Activated T-helper 1 cell treated with Interleukin-2 at 50 U/mL for 16 hours (primary cell): ENCODE measurements at regions not wholly inside any gene's neighbourhood (a gene's known extent, or its start where the extent isn't known, plus 50 kb on each side); places are given as distances from the start of the nearest gene placed in this dataset.

ENCODE experiments used
- DNase-seq: peaks from one replicate; pipeline ENCODE4 v3.0.0-alpha.2; 2020; ENCODE audit warnings: low read depth

GRCh38 chrX:10047631-10048030 is 80.5 kb downstream of the CLDN34 start:
- DNase-seq = no peak

DNA sequence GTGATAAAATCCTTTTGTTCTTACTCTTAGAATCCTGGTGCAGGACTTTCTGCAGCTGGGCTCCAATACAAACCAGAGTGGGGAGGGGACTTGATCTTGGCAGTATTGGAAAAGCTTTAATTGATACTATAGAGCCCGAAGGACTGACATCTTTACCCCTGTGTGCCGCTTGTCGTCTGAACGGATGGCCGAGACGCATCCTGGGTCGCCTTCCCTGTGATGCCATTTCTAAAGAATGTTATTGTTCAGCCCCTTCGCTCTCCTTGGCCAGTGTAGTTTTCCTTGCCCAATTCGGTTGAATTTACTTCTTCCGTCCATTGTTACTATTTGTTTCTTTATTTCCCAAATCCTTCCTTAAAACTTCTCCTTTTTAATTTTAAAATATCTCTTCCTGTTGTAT is 80.9 kb downstream of the CLDN34 start:
- DNase-seq = no peak

DNA sequence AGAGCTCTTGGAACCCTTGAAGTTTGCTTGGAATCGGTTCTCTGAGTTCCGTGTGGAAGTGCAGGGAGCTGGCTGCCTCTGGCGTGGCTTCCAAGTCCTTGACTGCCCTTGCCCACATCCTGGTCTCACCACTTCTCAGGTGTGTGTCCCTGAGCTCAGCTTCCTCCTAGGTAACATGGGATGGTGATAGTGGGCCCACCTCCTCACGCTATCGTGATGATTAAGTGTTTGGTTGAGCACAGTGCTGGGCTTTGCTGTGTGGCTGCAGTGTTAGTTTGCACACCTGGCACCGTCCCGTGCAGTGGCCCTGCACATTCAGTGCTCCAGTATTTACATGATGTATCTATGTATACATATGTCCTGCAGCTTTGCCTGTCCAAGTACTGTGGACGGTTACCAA is 81.5 kb downstream of the CLDN34 start:
- no peak for DNase-seq

GRCh38 chrX:10049236-10049635 is 82.1 kb downstream of the CLDN34 start:
- no peak for DNase-seq

- DNase-seq = no peak
Measured at GRCh38 chrX:10050481-10050880, 83.3 kb downstream of the CLDN34 start.

DNA sequence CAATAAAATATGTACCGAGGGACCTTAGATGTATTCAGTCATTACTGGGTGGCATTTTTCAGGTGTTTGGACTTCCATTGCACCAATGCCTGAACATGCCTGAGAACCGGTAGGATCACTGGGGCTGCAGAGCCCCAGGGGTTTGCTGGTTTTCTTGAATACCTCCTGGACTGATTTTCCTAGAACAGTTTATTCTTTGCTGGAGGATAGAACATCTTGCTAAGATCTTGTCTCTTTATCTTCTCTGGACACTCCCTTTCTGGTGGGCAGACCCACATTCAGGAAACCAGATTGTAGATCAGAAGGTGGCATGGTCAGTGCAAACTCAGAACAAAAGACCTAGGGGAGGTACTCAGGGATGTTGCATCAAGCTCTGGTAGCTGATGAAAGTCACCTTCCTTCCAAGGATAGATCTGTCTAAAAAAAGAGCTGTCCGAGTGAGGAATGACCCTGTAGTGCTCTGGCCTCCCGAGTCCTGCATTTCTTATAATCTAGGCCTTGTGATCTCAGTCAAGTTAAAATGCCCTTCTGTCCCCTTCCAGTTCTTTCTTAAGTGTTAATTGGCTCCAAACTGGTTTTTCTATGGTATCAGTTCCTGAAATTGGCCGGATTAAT is 84.8 kb downstream of the CLDN34 start:
- no peak for DNase-seq

- DNase-seq = no peak
Measured at GRCh38 chrX:10052906-10053625, 85.9 kb downstream of the CLDN34 start.

GRCh38 chrX:10054396-10054795 is 87.2 kb downstream of the CLDN34 start:
- no peak for DNase-seq

GRCh38 chrX:10055430-10055829 is 88.3 kb downstream of the CLDN34 start:
- no peak for DNase-seq

DNA sequence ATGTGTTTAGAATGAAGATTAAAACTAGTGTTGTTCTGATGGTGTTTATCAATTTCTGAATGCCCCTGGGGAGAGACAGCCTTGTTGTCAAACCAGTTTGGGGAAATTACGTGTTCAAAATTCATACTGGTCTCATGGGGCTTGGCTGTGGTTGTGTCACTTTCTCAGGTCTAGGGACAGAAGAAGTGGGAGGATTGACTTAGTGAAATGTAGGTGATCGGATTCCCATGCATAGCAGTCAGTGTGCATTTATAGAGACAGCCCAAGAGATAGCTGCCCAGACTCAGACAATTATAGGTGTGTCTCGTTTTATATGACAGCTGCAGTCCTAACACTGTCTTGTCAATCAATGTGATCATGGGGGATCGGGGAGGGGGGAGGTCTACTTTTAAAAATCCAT is 94.4 kb upstream of the CLCN4 start:
- no peak for DNase-seq

DNA sequence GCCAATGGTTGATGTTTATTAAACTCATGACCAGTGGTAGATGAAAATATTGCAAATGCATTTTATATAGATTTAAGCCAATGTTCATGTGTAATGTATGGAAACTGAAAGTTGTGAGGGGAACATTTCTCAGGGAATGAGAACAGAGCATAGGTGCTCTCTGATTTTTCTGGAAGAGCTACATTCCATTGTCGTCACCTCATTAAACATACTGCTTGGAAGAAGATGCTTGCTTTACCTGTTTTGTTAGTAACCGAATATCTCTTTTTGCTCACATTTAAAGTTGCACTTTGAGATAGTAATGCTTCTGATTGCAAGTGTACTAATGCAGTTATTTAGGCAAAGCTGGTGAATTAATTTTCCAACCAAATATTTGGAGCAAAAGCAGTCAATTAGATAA is 93.8 kb upstream of the CLCN4 start:
- no peak for DNase-seq

DNA sequence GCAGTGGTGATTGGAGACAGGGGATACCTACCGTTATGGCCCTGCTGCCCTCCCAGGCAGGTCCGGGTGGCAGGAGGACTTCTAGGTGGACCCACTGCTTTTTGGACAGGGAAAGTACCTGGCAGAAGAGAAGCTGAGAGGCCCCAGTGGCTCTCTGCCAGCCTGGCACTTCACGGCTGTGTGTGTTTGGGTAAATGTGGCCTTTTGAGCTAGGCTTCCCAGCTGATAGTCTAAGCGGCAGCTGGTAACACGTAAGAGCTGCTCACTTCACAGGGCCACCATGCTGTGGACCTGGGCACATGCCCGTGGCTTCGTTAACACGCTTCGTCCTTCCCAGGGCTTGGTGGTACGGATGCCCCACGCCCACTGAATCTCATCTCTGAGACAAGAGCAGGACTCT is 92.0 kb upstream of the CLCN4 start:
- no peak for DNase-seq

- no peak for DNase-seq
Measured at GRCh38 chrX:10070714-10071436, 85.9 kb upstream of the CLCN4 start.

- DNase-seq = no peak
Measured at GRCh38 chrX:10071451-10072144, 85.2 kb upstream of the CLCN4 start.

DNA sequence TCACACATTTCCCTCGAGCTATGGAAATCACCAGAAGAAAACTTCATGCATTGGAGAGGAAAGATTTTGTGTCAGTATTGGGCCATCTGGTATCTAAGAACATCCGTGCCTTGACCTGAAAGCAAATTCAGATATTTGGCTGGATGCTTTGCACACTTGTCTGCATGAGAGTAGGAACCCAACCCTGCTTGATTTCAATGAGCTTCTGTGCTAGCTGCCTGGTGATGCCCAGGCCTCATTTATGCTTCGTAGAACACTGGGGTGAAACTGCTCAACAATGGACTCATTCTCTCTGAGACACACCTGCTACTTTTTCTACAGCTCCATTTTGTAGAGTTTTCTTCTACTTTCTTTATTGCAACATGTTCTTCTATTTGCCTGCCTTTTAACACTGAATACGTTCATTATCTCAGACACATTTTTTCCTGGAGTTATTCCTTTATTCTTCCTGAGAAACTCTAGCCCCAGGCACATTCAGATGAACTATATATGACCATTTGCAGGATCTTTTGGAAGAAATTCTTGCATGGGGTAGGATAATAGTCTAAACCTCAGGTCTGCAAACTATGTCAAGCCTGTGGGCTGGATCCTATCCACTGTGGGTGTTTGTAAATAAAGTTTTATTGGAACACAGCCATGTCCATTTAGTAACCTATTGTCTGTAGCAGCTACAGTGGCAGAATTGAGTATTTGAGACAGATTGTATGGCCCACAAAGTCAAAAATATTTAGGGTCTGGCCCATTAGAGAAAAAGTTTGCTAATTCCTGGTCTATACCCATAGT is 83.8 kb upstream of the CLCN4 start:
- no peak for DNase-seq

- no peak for DNase-seq
Measured at GRCh38 chrX:10073671-10074070, 83.1 kb upstream of the CLCN4 start.

DNA sequence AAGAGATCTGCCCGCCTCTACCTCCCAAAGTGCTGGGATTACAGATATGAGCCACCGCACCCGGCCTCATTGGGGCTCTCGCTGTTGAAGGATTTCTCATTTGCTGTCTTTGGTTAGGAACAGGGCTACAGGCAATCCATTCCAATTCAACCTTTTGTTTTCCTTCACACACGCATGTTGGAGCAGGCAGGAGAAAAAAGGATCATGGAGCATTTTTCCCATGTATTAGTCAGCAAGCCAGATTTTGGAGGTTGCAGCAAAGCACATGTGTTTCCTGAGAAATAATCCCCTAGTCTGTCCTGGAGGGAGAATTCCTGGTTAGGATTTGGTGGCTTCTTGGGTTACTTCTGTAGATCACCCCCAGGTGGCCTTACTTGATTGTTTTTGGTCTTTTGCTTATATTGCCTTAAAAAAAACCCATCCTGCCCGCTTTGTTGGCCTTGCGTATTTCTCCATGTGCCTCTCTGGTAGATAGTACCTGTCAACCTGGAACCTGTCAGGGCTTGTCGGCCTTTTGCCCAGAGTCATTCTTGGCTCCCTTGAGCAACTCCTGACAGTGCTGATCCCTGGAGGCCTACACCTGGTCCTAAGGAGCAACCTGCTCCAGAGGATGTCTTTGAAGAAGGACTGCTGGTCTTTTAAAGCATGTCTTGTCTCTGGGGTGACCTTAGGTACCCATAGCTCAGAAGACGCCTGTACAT is 82.4 kb upstream of the CLCN4 start:
- no peak for DNase-seq

DNA sequence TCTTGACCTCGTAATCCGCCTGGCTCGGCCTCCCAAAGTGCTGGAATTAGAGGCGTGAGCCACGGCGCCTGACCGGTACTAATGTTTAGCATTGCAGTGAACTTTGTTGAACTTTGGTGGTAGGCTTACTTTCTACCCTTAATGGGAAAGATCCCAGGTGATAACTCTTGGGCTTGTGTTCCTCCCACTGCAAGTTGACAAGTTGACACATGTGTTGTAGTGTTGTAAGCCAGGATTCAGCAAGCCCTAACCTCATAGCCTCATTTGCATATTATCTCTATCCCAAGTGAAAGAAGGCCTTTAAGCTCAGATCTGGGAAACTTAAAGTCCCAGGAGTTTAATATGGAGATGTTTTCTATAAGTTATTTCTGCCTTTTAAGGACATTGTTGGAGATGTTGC is 80.0 kb upstream of the CLCN4 start:
- no peak for DNase-seq

GRCh38 chrX:10077425-10078188 is 79.2 kb upstream of the CLCN4 start:
- no peak for DNase-seq

- no peak for DNase-seq
Measured at GRCh38 chrX:10078266-10078665, 78.5 kb upstream of the CLCN4 start.

GRCh38 chrX:10079231-10079630 is 77.5 kb upstream of the CLCN4 start:
- DNase-seq = no peak
